ENCODE measurements at regions not wholly inside any gene's neighbourhood (a gene's known extent, or its start where the extent isn't known, plus 50 kb on each side); places are given as distances from the start of the nearest gene placed in this dataset.
"Not testable (repeated sequence)": the region's sequence is repeated elsewhere in the genome, so short reads cannot be mapped to it uniquely, and the experiment has no call there.

GRCh38 chr7:81197266-81197665, 278.4 kb upstream of the SEMA3C start:
- DNase-seq (ENCODE audit: low spot score) (no peak), ATAC-seq (no peak)
- Mint-ChIP-seq H3K9me3 (peaks cover 16% of the 10 kb centered on the region), H3K36me3 (no peaks in the 10 kb centered on the region), H3K27ac (no peak overlapping the region), H3K27me3 (no peaks in the 10 kb centered on the region), H3K4me1 (ENCODE audit: low read depth in 2 of 2) (no peaks in the 10 kb centered on the region), H3K4me3 (no peak overlapping the region)

- DNase-seq (ENCODE audit: low spot score) = no peak
- no peaks in the 10 kb centered on the region for H3K27me3 Mint-ChIP-seq
- H3K4me3 Mint-ChIP-seq = no peak overlapping the region
- no peaks in the 10 kb centered on the region for H3K36me3 Mint-ChIP-seq
- no peaks in the 10 kb centered on the region for H3K4me1 Mint-ChIP-seq (ENCODE audit: low read depth in 2 of 2)
- no peak overlapping the region for H3K27ac Mint-ChIP-seq
- ATAC-seq = no peak
- peaks cover 11% of the 10 kb centered on the region for H3K9me3 Mint-ChIP-seq
Observed at GRCh38 chr7:81195033-81195432, 276.2 kb upstream of the SEMA3C start.

- Mint-ChIP-seq H3K27me3 (no peaks in the 10 kb centered on the region), H3K4me1 (ENCODE audit: low read depth in 2 of 2) (no peaks in the 10 kb centered on the region), H3K4me3 (no peak overlapping the region), H3K36me3 (no peaks in the 10 kb centered on the region), H3K9me3 (peaks cover 10% of the 10 kb centered on the region), H3K27ac (no peak overlapping the region)
- ATAC-seq (no peak), DNase-seq (ENCODE audit: low spot score) (no peak)
Observed at GRCh38 chr7:81190997-81191768, 272.3 kb upstream of the SEMA3C start.

GRCh38 chr7:81187753-81188152, 268.9 kb upstream of the SEMA3C start:
- Mint-ChIP-seq H3K27ac (no peak overlapping the region), H3K9me3 (peaks cover 4% of the 10 kb centered on the region), H3K4me1 (ENCODE audit: low read depth in 2 of 2) (no peaks in the 10 kb centered on the region), H3K27me3 (no peaks in the 10 kb centered on the region), H3K4me3 (no peak overlapping the region), H3K36me3 (no peaks in the 10 kb centered on the region)
- no peak for DNase-seq (ENCODE audit: low spot score)
- no peak for ATAC-seq

GRCh38 chr7:81186691-81187090, 267.8 kb upstream of the SEMA3C start:
- Mint-ChIP-seq H3K9me3 (peaks cover 4% of the 10 kb centered on the region), H3K36me3 (no peaks in the 10 kb centered on the region), H3K27ac (no peak overlapping the region), H3K4me1 (ENCODE audit: low read depth in 2 of 2) (no peaks in the 10 kb centered on the region), H3K27me3 (no peaks in the 10 kb centered on the region), H3K4me3 (no peak overlapping the region)
- ATAC-seq (no peak), DNase-seq (ENCODE audit: low spot score) (no peak)

GRCh38 chr7:81185072-81185471, 266.2 kb upstream of the SEMA3C start:
- H3K36me3 Mint-ChIP-seq = peaks cover 4% of the 10 kb centered on the region
- DNase-seq (ENCODE audit: low spot score) (no peak), ATAC-seq (no peak)
- H3K9me3 Mint-ChIP-seq = peaks cover 6% of the 10 kb centered on the region
- no peaks in the 10 kb centered on the region for H3K4me1 Mint-ChIP-seq (ENCODE audit: low read depth in 2 of 2)
- no peak overlapping the region for H3K27ac Mint-ChIP-seq
- no peaks in the 10 kb centered on the region for H3K27me3 Mint-ChIP-seq
- no peak overlapping the region for H3K4me3 Mint-ChIP-seq

- H3K9me3 Mint-ChIP-seq = peaks cover 14% of the 10 kb centered on the region
- no peak overlapping the region for H3K4me3 Mint-ChIP-seq
- H3K27ac Mint-ChIP-seq = no peak overlapping the region
- ATAC-seq = no peak
- H3K36me3 Mint-ChIP-seq = peaks cover 15% of the 10 kb centered on the region
- no peaks in the 10 kb centered on the region for H3K4me1 Mint-ChIP-seq (ENCODE audit: low read depth in 2 of 2)
- DNase-seq (ENCODE audit: low spot score) = no peak
- H3K27me3 Mint-ChIP-seq = no peaks in the 10 kb centered on the region
Observed at GRCh38 chr7:81183326-81183725, 264.5 kb upstream of the SEMA3C start.

GRCh38 chr7:81182056-81182455, 263.2 kb upstream of the SEMA3C start:
- not testable (repeated sequence) for DNase-seq (ENCODE audit: low spot score); H3K4me1 Mint-ChIP-seq (ENCODE audit: low read depth in 2 of 2); ATAC-seq; H3K27ac Mint-ChIP-seq; H3K4me3 Mint-ChIP-seq; H3K27me3 Mint-ChIP-seq
- Mint-ChIP-seq H3K9me3 (peaks cover 14% of the 10 kb centered on the region), H3K36me3 (peaks cover 18% of the 10 kb centered on the region)

GRCh38 chr7:81181066-81181465, 262.2 kb upstream of the SEMA3C start:
- no peak overlapping the region for H3K27ac Mint-ChIP-seq
- no peak overlapping the region for H3K4me3 Mint-ChIP-seq
- H3K36me3 Mint-ChIP-seq = peaks cover 18% of the 10 kb centered on the region
- ATAC-seq (no peak), DNase-seq (ENCODE audit: low spot score) (no peak)
- peaks cover 14% of the 10 kb centered on the region for H3K9me3 Mint-ChIP-seq
- no peaks in the 10 kb centered on the region for H3K27me3 Mint-ChIP-seq
- no peaks in the 10 kb centered on the region for H3K4me1 Mint-ChIP-seq (ENCODE audit: low read depth in 2 of 2)

GRCh38 chr7:81180573-81180972, 261.7 kb upstream of the SEMA3C start:
- H3K4me1 Mint-ChIP-seq (ENCODE audit: low read depth in 2 of 2) = no peaks in the 10 kb centered on the region
- ATAC-seq = no peak
- peaks cover 14% of the 10 kb centered on the region for H3K9me3 Mint-ChIP-seq
- H3K4me3 Mint-ChIP-seq = no peak overlapping the region
- H3K27me3 Mint-ChIP-seq = no peaks in the 10 kb centered on the region
- H3K27ac Mint-ChIP-seq = no peak overlapping the region
- DNase-seq (ENCODE audit: low spot score) = no peak
- H3K36me3 Mint-ChIP-seq = peaks cover 18% of the 10 kb centered on the region

GRCh38 chr7:81175275-81175940, 256.6 kb upstream of the SEMA3C start:
- H3K36me3 Mint-ChIP-seq = peaks cover 17% of the 10 kb centered on the region
- no peaks in the 10 kb centered on the region for H3K27me3 Mint-ChIP-seq
- no peak overlapping the region for H3K27ac Mint-ChIP-seq
- no peak for ATAC-seq
- no peak for DNase-seq (ENCODE audit: low spot score)
- H3K4me1 Mint-ChIP-seq (ENCODE audit: low read depth in 2 of 2) = no peaks in the 10 kb centered on the region
- peaks cover 14% of the 10 kb centered on the region for H3K9me3 Mint-ChIP-seq
- no peak overlapping the region for H3K4me3 Mint-ChIP-seq

GRCh38 chr7:81173766-81174281, 255.0 kb upstream of the SEMA3C start:
- Mint-ChIP-seq H3K27me3 (no peaks in the 10 kb centered on the region), H3K9me3 (peaks cover 7% of the 10 kb centered on the region), H3K4me1 (ENCODE audit: low read depth in 2 of 2) (no peaks in the 10 kb centered on the region), H3K27ac (no peak overlapping the region), H3K4me3 (no peak overlapping the region), H3K36me3 (peaks cover 7% of the 10 kb centered on the region)
- ATAC-seq (no peak), DNase-seq (ENCODE audit: low spot score) (no peak)

- H3K4me1 Mint-ChIP-seq (ENCODE audit: low read depth in 2 of 2) = no peaks in the 10 kb centered on the region
Observed at GRCh38 chr7:81170291-81170690, 251.4 kb upstream of the SEMA3C start.

GRCh38 chr7:81167934-81168333, 249.1 kb upstream of the SEMA3C start:
- Mint-ChIP-seq H3K27ac (no peak overlapping the region), H3K4me1 (ENCODE audit: low read depth in 2 of 2) (no peaks in the 10 kb centered on the region)

More at GRCh38 chr7:81170291-81170690, 251.4 kb upstream of the SEMA3C start:
- Mint-ChIP-seq H3K4me3 (no peak overlapping the region), H3K27ac (no peak overlapping the region), H3K9me3 (no peaks in the 10 kb centered on the region), H3K36me3 (no peaks in the 10 kb centered on the region), H3K27me3 (no peaks in the 10 kb centered on the region)
- ATAC-seq (no peak), DNase-seq (ENCODE audit: low spot score) (no peak)

More at GRCh38 chr7:81167934-81168333, 249.1 kb upstream of the SEMA3C start:
- H3K36me3 Mint-ChIP-seq = no peaks in the 10 kb centered on the region
- no peak overlapping the region for H3K4me3 Mint-ChIP-seq
- DNase-seq (ENCODE audit: low spot score) = no peak
- ATAC-seq = no peak
- H3K27me3 Mint-ChIP-seq = no peaks in the 10 kb centered on the region
- H3K9me3 Mint-ChIP-seq = no peaks in the 10 kb centered on the region
